Astrocyte (in vitro differentiated cells and primary cell): ENCODE measurements at regions not wholly inside any gene's neighbourhood (a gene's known extent, or its start where the extent isn't known, plus 50 kb on each side); places are given as distances from the start of the nearest gene placed in this dataset.
A peak's percentile ranks its signal among the peaks of the same experiment; 100 is the strongest.

ENCODE experiments used
- DNase-seq: peaks from one replicate; pipeline ENCODE4 v3.0.0-alpha.2; 2010; ENCODE audit warnings: low read depth
- FAIRE-seq: peaks from 2 replicates; lab custom pipeline; 2011; peaks lifted over from hg19 to GRCh38; lab: Jason Lieb, UNC
- H2AFZ ChIP-seq: 2 replicates; pipeline ENCODE4 v1.6.0; 2012; ENCODE audit warnings: low read depth, low read length, inconsistent platforms
- H3K27ac ChIP-seq: 2 replicates; pipeline ENCODE4 v1.5.1; 2011; ENCODE audit warnings: low read depth, low read length, inconsistent platforms
- H3K27me3 ChIP-seq: 2 replicates; pipeline ENCODE4 v1.6.0; 2011; ENCODE audit warnings: low read length, inconsistent platforms; ENCODE audit not compliant: insufficient read depth
- H3K36me3 ChIP-seq: 2 replicates; pipeline ENCODE4 v1.5.1; 2011; ENCODE audit warnings: low read length, inconsistent platforms; ENCODE audit not compliant: insufficient read depth
- H3K4me1 ChIP-seq: 2 replicates; pipeline ENCODE4 v1.5.1; 2011; ENCODE audit warnings: low read length, inconsistent platforms; ENCODE audit not compliant: insufficient read depth
- H3K4me2 ChIP-seq: 2 replicates; pipeline ENCODE4 v1.6.0; 2012; ENCODE audit warnings: low read length, inconsistent platforms
- H3K4me3 ChIP-seq: 2 replicates; pipeline ENCODE4 v1.5.1; 2011; ENCODE audit warnings: low read depth, mild to moderate bottlenecking, low read length, inconsistent platforms; ENCODE audit not compliant: insufficient read depth
- H3K79me2 ChIP-seq: 2 replicates; pipeline ENCODE4 v1.6.0; 2012; ENCODE audit warnings: mild to moderate bottlenecking, low read length, inconsistent platforms; ENCODE audit not compliant: insufficient read depth
- H3K9ac ChIP-seq: 2 replicates; pipeline ENCODE4 v1.6.0; 2012; ENCODE audit warnings: mild to moderate bottlenecking, low read length, inconsistent platforms
- H3K9me3 ChIP-seq: 2 replicates; pipeline ENCODE4 v1.5.1; 2012; ENCODE audit warnings: low read depth, mild to moderate bottlenecking, low read length, inconsistent platforms; ENCODE audit not compliant: insufficient read depth
- H4K20me1 ChIP-seq: 2 replicates; pipeline ENCODE4 v1.6.0; 2012; ENCODE audit warnings: low read length, inconsistent platforms; ENCODE audit not compliant: insufficient read depth
- H3K27ac Mint-ChIP-seq: one replicate; pipeline ENCODE4 v1.8.0; 2021; ENCODE audit warnings: mild to moderate bottlenecking, mixed read lengths; ENCODE audit not compliant: unreplicated experiment
- H3K27me3 Mint-ChIP-seq: one replicate; pipeline ENCODE4 v1.8.0; 2021; ENCODE audit warnings: low read depth, mixed read lengths; ENCODE audit not compliant: unreplicated experiment
- H3K36me3 Mint-ChIP-seq: one replicate; pipeline ENCODE4 v1.8.0; 2021; ENCODE audit warnings: low read depth, mixed read lengths; ENCODE audit not compliant: unreplicated experiment
- H3K4me1 Mint-ChIP-seq: one replicate; pipeline ENCODE4 v1.8.0; 2021; ENCODE audit warnings: low read depth, mixed read lengths; ENCODE audit not compliant: unreplicated experiment
- H3K4me3 Mint-ChIP-seq: one replicate; pipeline ENCODE4 v1.8.0; 2021; ENCODE audit warnings: mild to moderate bottlenecking, moderate library complexity, mixed read lengths; ENCODE audit not compliant: unreplicated experiment
- H3K9me3 Mint-ChIP-seq: one replicate; pipeline ENCODE4 v1.8.0; 2021; ENCODE audit warnings: mild to moderate bottlenecking, mixed read lengths; ENCODE audit not compliant: unreplicated experiment
- EZH2 ChIP-seq: IDR thresholded peaks from 2 replicates; pipeline ENCODE4 v1.6.1; 2012; ENCODE audit warnings: mild to moderate bottlenecking, low read length, inconsistent platforms; ENCODE audit not compliant: insufficient read depth
- TF ChIP-seq, protein P1 (sequence below): IDR thresholded peaks from 2 replicates; pipeline ENCODE4 v1.5.1; 2011; ENCODE audit warnings: low read depth, mild to moderate bottlenecking, inconsistent platforms, low read length, moderate library complexity; ENCODE audit not compliant: insufficient read depth

DNA sequence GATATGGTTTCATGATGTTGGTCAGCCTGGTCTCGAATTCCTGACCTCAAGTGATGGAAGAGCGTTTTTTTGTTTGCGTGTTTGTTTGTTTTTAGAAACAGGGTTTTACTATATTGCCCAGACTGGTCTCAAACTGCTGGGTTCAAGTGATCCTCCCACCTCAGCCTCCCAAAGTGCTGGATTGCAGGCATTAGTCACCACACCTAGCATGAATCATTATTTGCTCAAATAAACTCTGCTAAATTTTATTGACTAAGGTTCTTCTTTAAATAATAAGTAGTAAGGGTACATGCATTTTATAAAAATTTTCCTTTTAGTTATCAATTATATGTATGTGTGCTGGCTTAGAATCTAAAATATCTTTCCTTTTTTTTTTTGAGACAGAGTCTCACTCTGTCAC, 52.9 kb downstream of the ZBTB9 start:
- Histone ChIP-seq H2AFZ (no peak overlapping the region), H3K4me1 (no peaks in the 10 kb centered on the region), H3K9me3 (no peaks in the 10 kb centered on the region), H3K79me2 (no peaks in the 10 kb centered on the region), H3K4me3 (no peak overlapping the region), H3K4me2 (no peak overlapping the region), H3K9ac (no peak overlapping the region), H3K36me3 (no peaks in the 10 kb centered on the region), H3K27ac (no peak overlapping the region), H3K27me3 (peaks cover 3% of the 10 kb centered on the region), H4K20me1 (no peaks in the 10 kb centered on the region)
- H3K27me3 Mint-ChIP-seq = peaks cover 6% of the 10 kb centered on the region
- FAIRE-seq = no peak
- no peak overlapping the region for H3K27ac Mint-ChIP-seq
- H3K36me3 Mint-ChIP-seq = peaks cover 6% of the 10 kb centered on the region
- H3K4me1 Mint-ChIP-seq = peaks cover 7% of the 10 kb centered on the region
- TF ChIP-seq, protein P1, sequence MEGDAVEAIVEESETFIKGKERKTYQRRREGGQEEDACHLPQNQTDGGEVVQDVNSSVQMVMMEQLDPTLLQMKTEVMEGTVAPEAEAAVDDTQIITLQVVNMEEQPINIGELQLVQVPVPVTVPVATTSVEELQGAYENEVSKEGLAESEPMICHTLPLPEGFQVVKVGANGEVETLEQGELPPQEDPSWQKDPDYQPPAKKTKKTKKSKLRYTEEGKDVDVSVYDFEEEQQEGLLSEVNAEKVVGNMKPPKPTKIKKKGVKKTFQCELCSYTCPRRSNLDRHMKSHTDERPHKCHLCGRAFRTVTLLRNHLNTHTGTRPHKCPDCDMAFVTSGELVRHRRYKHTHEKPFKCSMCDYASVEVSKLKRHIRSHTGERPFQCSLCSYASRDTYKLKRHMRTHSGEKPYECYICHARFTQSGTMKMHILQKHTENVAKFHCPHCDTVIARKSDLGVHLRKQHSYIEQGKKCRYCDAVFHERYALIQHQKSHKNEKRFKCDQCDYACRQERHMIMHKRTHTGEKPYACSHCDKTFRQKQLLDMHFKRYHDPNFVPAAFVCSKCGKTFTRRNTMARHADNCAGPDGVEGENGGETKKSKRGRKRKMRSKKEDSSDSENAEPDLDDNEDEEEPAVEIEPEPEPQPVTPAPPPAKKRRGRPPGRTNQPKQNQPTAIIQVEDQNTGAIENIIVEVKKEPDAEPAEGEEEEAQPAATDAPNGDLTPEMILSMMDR = no peak
- no peak for TF ChIP-seq EZH2
- peaks cover 9% of the 10 kb centered on the region for H3K9me3 Mint-ChIP-seq
- H3K4me3 Mint-ChIP-seq = no peak overlapping the region
- DNase-seq = no peak

DNA sequence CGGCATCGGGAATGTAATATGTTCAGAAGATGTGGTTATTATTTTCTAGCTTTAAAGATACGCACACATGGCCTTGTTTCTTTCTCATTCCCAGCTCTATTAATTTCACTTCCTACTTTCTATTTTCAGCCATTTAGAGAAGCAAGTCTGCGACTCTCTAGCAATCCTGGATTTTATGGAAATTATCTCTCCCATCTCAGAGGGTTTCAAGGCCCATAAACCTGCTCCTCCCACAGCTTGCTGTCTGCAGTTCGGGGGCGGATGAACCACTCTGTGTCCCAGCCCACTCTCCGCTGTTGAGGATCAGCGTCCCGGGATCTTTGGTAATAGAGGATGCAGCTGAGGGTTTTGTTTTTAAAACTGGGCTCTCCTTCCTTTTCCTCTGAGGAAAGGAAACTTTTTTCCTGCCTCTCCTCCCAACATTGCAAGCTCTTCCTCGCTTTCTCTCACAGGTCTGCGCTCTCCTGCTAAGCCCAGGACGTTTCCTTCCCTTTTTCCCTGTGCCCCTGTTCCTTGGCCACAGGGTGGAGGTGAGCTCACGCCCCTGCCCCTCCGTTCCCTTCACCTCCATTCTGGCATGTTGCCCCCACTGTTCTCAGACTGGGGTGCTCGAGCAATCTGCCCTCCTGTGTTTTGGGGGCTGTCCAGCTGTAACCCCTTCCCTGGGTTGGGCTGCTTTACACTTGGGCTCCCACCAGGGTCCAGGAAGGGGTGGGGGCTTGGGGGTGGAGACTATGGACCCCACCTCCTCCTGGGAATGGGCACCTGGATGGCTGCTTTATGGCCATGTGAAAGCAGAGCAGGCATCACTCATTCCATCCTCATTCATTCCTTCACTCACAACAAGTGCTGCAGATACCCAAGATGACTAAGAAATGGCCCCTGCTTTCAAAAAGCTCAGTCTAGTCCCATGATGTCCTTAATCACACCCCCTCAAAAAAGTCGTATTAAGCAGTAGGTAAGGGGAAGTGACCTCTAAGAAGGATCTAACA, 54.9 kb downstream of the ZBTB9 start:
- Mint-ChIP-seq H3K4me1 (peaks cover 7% of the 10 kb centered on the region), H3K27me3 (peaks cover 21% of the 10 kb centered on the region), H3K36me3 (no peaks in the 10 kb centered on the region), H3K4me3 (no peak overlapping the region), H3K9me3 (peaks cover 5% of the 10 kb centered on the region), H3K27ac (no peak overlapping the region)
- no peak for FAIRE-seq
- Histone ChIP-seq H3K9ac (no peak overlapping the region), H3K4me1 (no peaks in the 10 kb centered on the region), H3K36me3 (no peaks in the 10 kb centered on the region), H4K20me1 (no peaks in the 10 kb centered on the region), H3K79me2 (no peaks in the 10 kb centered on the region), H3K4me3 (no peak overlapping the region), H2AFZ (peak overlapping the region; percentile 52), H3K9me3 (no peaks in the 10 kb centered on the region), H3K27me3 (peaks cover 9% of the 10 kb centered on the region), H3K27ac (no peak overlapping the region), H3K4me2 (no peak overlapping the region)
- TF ChIP-seq, protein P1 = no peak
- TF ChIP-seq EZH2 = no peak
- DNase-seq = no peak

DNA sequence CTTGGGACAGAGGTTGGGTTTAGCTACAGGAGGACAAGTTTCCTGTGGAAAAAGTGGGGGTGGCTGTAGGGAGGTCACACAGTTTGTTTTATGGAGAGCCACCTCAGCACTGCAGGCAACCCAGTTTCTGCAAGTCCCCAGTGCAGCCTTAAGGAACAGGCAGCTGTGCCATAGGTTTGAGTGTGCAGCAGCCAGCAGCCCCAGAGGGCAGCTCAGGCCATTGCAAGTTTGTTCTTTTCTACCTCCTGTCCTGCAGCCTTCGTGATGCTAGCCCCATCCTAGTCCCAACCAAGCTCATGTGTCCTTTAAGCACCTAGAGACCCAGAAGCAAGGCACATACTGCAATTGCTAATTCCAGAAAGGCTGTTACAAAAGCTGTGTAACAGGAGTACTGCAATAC, 58.8 kb downstream of the ZBTB9 start:
- H3K27me3 ChIP-seq = peaks cover 12% of the 10 kb centered on the region
- H3K4me3 ChIP-seq = no peak overlapping the region
- FAIRE-seq = no peak
- no peaks in the 10 kb centered on the region for H3K9me3 ChIP-seq
- Mint-ChIP-seq H3K27ac (no peak overlapping the region), H3K27me3 (peaks cover 30% of the 10 kb centered on the region), H3K9me3 (no peaks in the 10 kb centered on the region), H3K4me3 (no peak overlapping the region), H3K4me1 (peaks cover 8% of the 10 kb centered on the region), H3K36me3 (no peaks in the 10 kb centered on the region)
- TF ChIP-seq EZH2 = no peak
- TF ChIP-seq, protein P1 = no peak
- H3K4me2 ChIP-seq = no peak overlapping the region
- H3K36me3 ChIP-seq = no peaks in the 10 kb centered on the region
- H4K20me1 ChIP-seq = no peaks in the 10 kb centered on the region
- no peak overlapping the region for H3K27ac ChIP-seq
- H3K4me1 ChIP-seq = no peaks in the 10 kb centered on the region
- H3K79me2 ChIP-seq = no peaks in the 10 kb centered on the region
- no peak overlapping the region for H2AFZ ChIP-seq
- DNase-seq = no peak
- no peak overlapping the region for H3K9ac ChIP-seq
